GM23338 (cell line): ENCODE measurements at regions not wholly inside any gene's neighbourhood (a gene's known extent, or its start where the extent isn't known, plus 50 kb on each side); places are given as distances from the start of the nearest gene placed in this dataset.

Experiments
- ATAC-seq: fragments of 200-7000 bp; cut with Tn5 transposase; 3 replicates; pipeline ENCODE4 v1.9.1; 2020
- DNase-seq: peaks from one replicate; pipeline ENCODE4 v3.0.0-alpha.2; 2015; ENCODE audit warnings: low spot score
- H2AFZ ChIP-seq: fragments of 200-600 bp; sonication (generic); 2 replicates; pipeline ENCODE4 v1.8.0; 2016; ENCODE audit warnings: antibody characterized with exemption, mild to moderate bottlenecking, moderate library complexity
- H3F3A ChIP-seq: fragments of 200-600 bp; sonication (generic); replicated peaks from 2 replicates; pipeline ENCODE4 v1.8.0; 2017; ENCODE audit warnings: antibody characterized with exemption, mixed run types, low read depth
- H3K27ac ChIP-seq: fragments of 200-600 bp; sonication (generic); 2 replicates; pipeline ENCODE4 v1.6.1; 2016; ENCODE audit warnings: low read depth
- H3K27me3 ChIP-seq: fragments of 200-600 bp; sonication (generic); 2 replicates; pipeline ENCODE4 v1.8.0; 2016; ENCODE audit warnings: mild to moderate bottlenecking, mixed run types, moderate library complexity; ENCODE audit not compliant: insufficient read depth
- H3K36me3 ChIP-seq: fragments of 200-600 bp; sonication (generic); 2 replicates; pipeline ENCODE4 v1.8.0; 2016; ENCODE audit warnings: mild to moderate bottlenecking; ENCODE audit not compliant: insufficient read depth
- H3K4me1 ChIP-seq: fragments of 200-600 bp; sonication (generic); 2 replicates; pipeline ENCODE4 v1.8.0; 2016; ENCODE audit warnings: mild to moderate bottlenecking, moderate library complexity; ENCODE audit not compliant: insufficient read depth
- H3K4me2 ChIP-seq: fragments of 200-600 bp; sonication (generic); 2 replicates; pipeline ENCODE4 v1.7.1; 2017; ENCODE audit warnings: mixed run types
- H3K4me3 ChIP-seq: fragments of 200-600 bp; sonication (generic); 2 replicates; pipeline ENCODE4 v1.6.1; 2016; ENCODE audit warnings: mixed run types
- H3K79me2 ChIP-seq: fragments of 200-600 bp; sonication (generic); replicated peaks from 2 replicates; pipeline ENCODE4 v1.8.0; 2017; ENCODE audit warnings: mild to moderate bottlenecking; ENCODE audit not compliant: insufficient read depth
- H3K9me2 ChIP-seq: fragments of 200-600 bp; sonication (generic); 2 replicates; pipeline ENCODE4 v1.8.0; 2017; ENCODE audit not compliant: insufficient read depth
- H4K20me1 ChIP-seq: fragments of 200-600 bp; sonication (generic); replicated peaks from 2 replicates; pipeline ENCODE4 v1.8.0; 2017; ENCODE audit warnings: mild to moderate bottlenecking; ENCODE audit not compliant: insufficient read depth
- H3K27ac Mint-ChIP-seq: 2 replicates; pipeline ENCODE4 v1.8.0; 2020; ENCODE audit warnings: inconsistent platforms, mild to moderate bottlenecking, moderate library complexity, mixed read lengths
- H3K27me3 Mint-ChIP-seq: 3 replicates; pipeline ENCODE4 v1.8.0; 2022; ENCODE audit warnings: low read depth, mild to moderate bottlenecking, moderate library complexity, mixed read lengths, inconsistent platforms; ENCODE audit not compliant: insufficient read depth, poor library complexity
- H3K36me3 Mint-ChIP-seq: 3 replicates; pipeline ENCODE4 v1.8.0; 2021; ENCODE audit warnings: low read depth, mild to moderate bottlenecking, inconsistent platforms, moderate library complexity, mixed read lengths
- H3K4me1 Mint-ChIP-seq: 3 replicates; pipeline ENCODE4 v1.8.0; 2020; ENCODE audit warnings: mild to moderate bottlenecking, inconsistent platforms, mixed read lengths
- H3K4me3 Mint-ChIP-seq: 3 replicates; pipeline ENCODE4 v1.8.0; 2021; ENCODE audit warnings: moderate library complexity, mild to moderate bottlenecking, inconsistent platforms, mixed read lengths
- H3K9me3 Mint-ChIP-seq: 3 replicates; pipeline ENCODE4 v1.8.0; 2020; ENCODE audit warnings: moderate library complexity, mild to moderate bottlenecking, inconsistent platforms, mixed read lengths
- CREB1 ChIP-seq: fragments of 250-450 bp; sonication (Bioruptor Pico); IDR thresholded peaks from 2 replicates; pipeline ENCODE4 v1.5.0; 2020; ENCODE audit warnings: low read depth, mild to moderate bottlenecking, moderate library complexity
- EZH2phosphoT487 ChIP-seq: fragments of 200-600 bp; sonication (generic); IDR thresholded peaks from one replicate; pipeline ENCODE4 v1.8.1; 2018; ENCODE audit warnings: antibody characterized with exemption; ENCODE audit not compliant: unreplicated experiment
- JUNB ChIP-seq: IDR thresholded peaks from one replicate; pipeline ENCODE4 v1.6.1; 2016; ENCODE audit warnings: antibody characterized with exemption; ENCODE audit not compliant: unreplicated experiment
- NANOG ChIP-seq: IDR thresholded peaks from 2 replicates; pipeline ENCODE4 v1.6.1; 2016; ENCODE audit warnings: antibody characterized with exemption, borderline replicate concordance
- POLR2AphosphoS5 ChIP-seq: IDR thresholded peaks from 2 replicates; pipeline ENCODE4 v1.6.1; 2016; ENCODE audit warnings: antibody characterized with exemption, low read depth
- ZNF114 ChIP-seq: fragments of 250-450 bp; sonication (Bioruptor Pico); IDR thresholded peaks from 2 replicates; pipeline ENCODE4 v1.5.0; 2020; ENCODE audit warnings: mild to moderate bottlenecking, moderate library complexity
- TF ChIP-seq, protein P1 (sequence below): fragments of 250-450 bp; sonication (Bioruptor Pico); IDR thresholded peaks from 2 replicates; pipeline ENCODE4 v1.5.0; 2020; ENCODE audit warnings: mild to moderate bottlenecking, moderate library complexity
- TF ChIP-seq, protein P2 (sequence below), 2 experiments: fragments of 200-600 bp in 1 of 2; sonication (generic) in 1 of 2; conservative IDR thresholded peaks; 2 replicates each; pipeline versions ENCODE4 v1.5.1 to v1.6.1; 2016 to 2017; ENCODE audit warnings: antibody characterized with exemption in 2 of 2, low read depth in 2 of 2, mild to moderate bottlenecking in 2 of 2, moderate library complexity in 1 of 2
- TF ChIP-seq, protein P3 (sequence below): IDR thresholded peaks from one replicate; pipeline ENCODE4 v1.6.1; 2018; ENCODE audit warnings: antibody characterized with exemption; ENCODE audit not compliant: unreplicated experiment

DNA sequence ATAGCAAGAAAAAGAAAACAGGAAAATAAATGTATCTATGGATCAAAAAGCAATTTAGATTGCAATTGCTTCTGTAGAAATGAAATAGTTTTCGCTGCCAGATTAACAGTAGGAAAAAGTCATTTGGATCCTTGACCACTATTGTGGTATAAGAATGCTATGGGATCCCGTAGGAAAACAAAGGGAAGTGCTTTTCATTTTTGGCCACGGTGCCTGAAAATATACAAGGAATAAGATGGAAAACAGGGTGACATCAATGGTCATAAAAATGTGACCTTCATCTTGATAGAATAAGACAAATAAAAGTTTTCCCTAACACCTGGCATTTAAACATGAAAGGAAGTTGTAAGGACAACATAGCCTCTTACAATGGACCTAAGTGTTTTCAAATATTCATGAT is 622.8 kb downstream of the DACH1 start:
- Histone ChIP-seq H3K36me3 (no peaks in the 10 kb centered on the region), H3K4me1 (no peaks in the 10 kb centered on the region; the same call in 1 of the 2 replicates), H3K4me2 (no peak overlapping the region), H3K79me2 (no peaks in the 10 kb centered on the region), H3K27me3 (no peaks in the 10 kb centered on the region), H3K4me3 (no peak overlapping the region), H4K20me1 (no peaks in the 10 kb centered on the region), H3F3A (no peaks in the 10 kb centered on the region), H3K27ac (no peak overlapping the region), H2AFZ (no peak overlapping the region), H3K9me2 (no peaks in the 10 kb centered on the region)
- no peak for DNase-seq
- Mint-ChIP-seq H3K4me3 (no peak overlapping the region), H3K9me3 (no peaks in the 10 kb centered on the region), H3K36me3 (no peaks in the 10 kb centered on the region), H3K27ac (no peak overlapping the region), H3K27me3 (no peaks in the 10 kb centered on the region), H3K4me1 (peaks cover 6% of the 10 kb centered on the region)
- no peak for ATAC-seq
- no peak for TF ChIP-seq NANOG
- TF ChIP-seq, protein P1, sequence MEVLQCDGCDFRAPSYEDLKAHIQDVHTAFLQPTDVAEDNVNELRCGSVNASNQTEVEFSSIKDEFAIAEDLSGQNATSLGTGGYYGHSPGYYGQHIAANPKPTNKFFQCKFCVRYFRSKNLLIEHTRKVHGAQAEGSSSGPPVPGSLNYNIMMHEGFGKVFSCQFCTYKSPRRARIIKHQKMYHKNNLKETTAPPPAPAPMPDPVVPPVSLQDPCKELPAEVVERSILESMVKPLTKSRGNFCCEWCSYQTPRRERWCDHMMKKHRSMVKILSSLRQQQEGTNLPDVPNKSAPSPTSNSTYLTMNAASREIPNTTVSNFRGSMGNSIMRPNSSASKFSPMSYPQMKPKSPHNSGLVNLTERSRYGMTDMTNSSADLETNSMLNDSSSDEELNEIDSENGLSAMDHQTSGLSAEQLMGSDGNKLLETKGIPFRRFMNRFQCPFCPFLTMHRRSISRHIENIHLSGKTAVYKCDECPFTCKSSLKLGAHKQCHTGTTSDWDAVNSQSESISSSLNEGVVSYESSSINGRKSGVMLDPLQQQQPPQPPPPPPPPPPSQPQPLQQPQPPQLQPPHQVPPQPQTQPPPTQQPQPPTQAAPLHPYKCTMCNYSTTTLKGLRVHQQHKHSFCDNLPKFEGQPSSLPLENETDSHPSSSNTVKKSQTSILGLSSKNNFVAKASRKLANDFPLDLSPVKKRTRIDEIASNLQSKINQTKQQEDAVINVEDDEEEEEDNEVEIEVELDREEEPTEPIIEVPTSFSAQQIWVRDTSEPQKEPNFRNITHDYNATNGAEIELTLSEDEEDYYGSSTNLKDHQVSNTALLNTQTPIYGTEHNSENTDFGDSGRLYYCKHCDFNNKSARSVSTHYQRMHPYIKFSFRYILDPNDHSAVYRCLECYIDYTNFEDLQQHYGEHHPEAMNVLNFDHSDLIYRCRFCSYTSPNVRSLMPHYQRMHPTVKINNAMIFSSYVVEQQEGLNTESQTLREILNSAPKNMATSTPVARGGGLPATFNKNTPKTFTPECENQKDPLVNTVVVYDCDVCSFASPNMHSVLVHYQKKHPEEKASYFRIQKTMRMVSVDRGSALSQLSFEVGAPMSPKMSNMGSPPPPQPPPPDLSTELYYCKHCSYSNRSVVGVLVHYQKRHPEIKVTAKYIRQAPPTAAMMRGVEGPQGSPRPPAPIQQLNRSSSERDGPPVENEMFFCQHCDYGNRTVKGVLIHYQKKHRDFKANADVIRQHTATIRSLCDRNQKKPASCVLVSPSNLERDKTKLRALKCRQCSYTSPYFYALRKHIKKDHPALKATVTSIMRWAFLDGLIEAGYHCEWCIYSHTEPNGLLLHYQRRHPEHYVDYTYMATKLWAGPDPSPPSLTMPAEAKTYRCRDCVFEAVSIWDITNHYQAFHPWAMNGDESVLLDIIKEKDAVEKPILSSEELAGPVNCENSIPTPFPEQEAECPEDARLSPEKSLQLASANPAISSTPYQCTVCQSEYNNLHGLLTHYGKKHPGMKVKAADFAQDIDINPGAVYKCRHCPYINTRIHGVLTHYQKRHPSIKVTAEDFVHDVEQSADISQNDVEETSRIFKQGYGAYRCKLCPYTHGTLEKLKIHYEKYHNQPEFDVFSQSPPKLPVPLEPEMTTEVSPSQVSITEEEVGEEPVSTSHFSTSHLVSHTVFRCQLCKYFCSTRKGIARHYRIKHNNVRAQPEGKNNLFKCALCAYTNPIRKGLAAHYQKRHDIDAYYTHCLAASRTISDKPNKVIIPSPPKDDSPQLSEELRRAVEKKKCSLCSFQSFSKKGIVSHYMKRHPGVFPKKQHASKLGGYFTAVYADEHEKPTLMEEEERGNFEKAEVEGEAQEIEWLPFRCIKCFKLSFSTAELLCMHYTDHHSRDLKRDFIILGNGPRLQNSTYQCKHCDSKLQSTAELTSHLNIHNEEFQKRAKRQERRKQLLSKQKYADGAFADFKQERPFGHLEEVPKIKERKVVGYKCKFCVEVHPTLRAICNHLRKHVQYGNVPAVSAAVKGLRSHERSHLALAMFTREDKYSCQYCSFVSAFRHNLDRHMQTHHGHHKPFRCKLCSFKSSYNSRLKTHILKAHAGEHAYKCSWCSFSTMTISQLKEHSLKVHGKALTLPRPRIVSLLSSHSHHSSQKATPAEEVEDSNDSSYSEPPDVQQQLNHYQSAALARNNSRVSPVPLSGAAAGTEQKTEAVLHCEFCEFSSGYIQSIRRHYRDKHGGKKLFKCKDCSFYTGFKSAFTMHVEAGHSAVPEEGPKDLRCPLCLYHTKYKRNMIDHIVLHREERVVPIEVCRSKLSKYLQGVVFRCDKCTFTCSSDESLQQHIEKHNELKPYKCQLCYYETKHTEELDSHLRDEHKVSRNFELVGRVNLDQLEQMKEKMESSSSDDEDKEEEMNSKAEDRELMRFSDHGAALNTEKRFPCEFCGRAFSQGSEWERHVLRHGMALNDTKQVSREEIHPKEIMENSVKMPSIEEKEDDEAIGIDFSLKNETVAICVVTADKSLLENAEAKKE (CRISPR knock-in tag) = no peak
- TF ChIP-seq EZH2phosphoT487 = no peak
- TF ChIP-seq CREB1 (CRISPR knock-in tag) = no peak
- TF ChIP-seq, protein P2, sequence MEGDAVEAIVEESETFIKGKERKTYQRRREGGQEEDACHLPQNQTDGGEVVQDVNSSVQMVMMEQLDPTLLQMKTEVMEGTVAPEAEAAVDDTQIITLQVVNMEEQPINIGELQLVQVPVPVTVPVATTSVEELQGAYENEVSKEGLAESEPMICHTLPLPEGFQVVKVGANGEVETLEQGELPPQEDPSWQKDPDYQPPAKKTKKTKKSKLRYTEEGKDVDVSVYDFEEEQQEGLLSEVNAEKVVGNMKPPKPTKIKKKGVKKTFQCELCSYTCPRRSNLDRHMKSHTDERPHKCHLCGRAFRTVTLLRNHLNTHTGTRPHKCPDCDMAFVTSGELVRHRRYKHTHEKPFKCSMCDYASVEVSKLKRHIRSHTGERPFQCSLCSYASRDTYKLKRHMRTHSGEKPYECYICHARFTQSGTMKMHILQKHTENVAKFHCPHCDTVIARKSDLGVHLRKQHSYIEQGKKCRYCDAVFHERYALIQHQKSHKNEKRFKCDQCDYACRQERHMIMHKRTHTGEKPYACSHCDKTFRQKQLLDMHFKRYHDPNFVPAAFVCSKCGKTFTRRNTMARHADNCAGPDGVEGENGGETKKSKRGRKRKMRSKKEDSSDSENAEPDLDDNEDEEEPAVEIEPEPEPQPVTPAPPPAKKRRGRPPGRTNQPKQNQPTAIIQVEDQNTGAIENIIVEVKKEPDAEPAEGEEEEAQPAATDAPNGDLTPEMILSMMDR (conservative IDR thresholded peaks at IDR 0.05; ENCODE audit: low read depth in 2 of 2) = no peak
- TF ChIP-seq JUNB = no peak
- TF ChIP-seq, protein P3, sequence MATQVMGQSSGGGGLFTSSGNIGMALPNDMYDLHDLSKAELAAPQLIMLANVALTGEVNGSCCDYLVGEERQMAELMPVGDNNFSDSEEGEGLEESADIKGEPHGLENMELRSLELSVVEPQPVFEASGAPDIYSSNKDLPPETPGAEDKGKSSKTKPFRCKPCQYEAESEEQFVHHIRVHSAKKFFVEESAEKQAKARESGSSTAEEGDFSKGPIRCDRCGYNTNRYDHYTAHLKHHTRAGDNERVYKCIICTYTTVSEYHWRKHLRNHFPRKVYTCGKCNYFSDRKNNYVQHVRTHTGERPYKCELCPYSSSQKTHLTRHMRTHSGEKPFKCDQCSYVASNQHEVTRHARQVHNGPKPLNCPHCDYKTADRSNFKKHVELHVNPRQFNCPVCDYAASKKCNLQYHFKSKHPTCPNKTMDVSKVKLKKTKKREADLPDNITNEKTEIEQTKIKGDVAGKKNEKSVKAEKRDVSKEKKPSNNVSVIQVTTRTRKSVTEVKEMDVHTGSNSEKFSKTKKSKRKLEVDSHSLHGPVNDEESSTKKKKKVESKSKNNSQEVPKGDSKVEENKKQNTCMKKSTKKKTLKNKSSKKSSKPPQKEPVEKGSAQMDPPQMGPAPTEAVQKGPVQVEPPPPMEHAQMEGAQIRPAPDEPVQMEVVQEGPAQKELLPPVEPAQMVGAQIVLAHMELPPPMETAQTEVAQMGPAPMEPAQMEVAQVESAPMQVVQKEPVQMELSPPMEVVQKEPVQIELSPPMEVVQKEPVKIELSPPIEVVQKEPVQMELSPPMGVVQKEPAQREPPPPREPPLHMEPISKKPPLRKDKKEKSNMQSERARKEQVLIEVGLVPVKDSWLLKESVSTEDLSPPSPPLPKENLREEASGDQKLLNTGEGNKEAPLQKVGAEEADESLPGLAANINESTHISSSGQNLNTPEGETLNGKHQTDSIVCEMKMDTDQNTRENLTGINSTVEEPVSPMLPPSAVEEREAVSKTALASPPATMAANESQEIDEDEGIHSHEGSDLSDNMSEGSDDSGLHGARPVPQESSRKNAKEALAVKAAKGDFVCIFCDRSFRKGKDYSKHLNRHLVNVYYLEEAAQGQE = no peak
- TF ChIP-seq POLR2AphosphoS5 = no peak
- no peak for TF ChIP-seq ZNF114 (CRISPR knock-in tag)
